ENCODE measurements at regions not wholly inside any gene's neighbourhood (a gene's known extent, or its start where the extent isn't known, plus 50 kb on each side); places are given as distances from the start of the nearest gene placed in this dataset.
"Not testable (repeated sequence)": the region's sequence is repeated elsewhere in the genome, so short reads cannot be mapped to it uniquely, and the experiment has no call there.

DNA sequence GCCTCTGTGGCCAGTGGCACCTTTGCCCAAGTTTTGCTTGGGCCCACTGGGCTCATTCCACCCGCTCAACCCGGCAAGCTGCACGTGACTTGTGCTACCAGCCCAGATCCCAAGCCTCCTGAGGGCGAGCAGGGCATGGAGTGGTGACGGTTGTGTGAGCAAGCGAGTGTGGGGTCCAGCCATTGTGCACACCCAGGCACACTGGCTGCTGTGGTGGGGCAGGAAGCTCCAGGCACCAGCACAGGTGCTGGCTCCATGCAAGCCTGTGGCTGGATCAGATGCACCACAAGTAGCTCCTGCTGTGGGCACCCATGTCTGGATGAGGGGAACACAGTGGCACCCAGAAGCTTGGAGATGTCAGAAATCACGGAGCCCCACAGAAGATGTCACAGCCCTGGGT, 557.0 kb upstream of the GNPDA2 start:
- in situ Hi-C loops (cut with MboI; ENCODE audit: low pct_unique_long_range_greater_than_20kb, low sequenced_read_pairs, unreplicated experiment): no loop called here
- TF ChIP-seq, protein P1, sequence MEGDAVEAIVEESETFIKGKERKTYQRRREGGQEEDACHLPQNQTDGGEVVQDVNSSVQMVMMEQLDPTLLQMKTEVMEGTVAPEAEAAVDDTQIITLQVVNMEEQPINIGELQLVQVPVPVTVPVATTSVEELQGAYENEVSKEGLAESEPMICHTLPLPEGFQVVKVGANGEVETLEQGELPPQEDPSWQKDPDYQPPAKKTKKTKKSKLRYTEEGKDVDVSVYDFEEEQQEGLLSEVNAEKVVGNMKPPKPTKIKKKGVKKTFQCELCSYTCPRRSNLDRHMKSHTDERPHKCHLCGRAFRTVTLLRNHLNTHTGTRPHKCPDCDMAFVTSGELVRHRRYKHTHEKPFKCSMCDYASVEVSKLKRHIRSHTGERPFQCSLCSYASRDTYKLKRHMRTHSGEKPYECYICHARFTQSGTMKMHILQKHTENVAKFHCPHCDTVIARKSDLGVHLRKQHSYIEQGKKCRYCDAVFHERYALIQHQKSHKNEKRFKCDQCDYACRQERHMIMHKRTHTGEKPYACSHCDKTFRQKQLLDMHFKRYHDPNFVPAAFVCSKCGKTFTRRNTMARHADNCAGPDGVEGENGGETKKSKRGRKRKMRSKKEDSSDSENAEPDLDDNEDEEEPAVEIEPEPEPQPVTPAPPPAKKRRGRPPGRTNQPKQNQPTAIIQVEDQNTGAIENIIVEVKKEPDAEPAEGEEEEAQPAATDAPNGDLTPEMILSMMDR (IDR thresholded peaks at IDR 0.05; ENCODE audit: extremely low read depth, insufficient read depth, missing control alignments): no peak
- no peak for DNase-seq (ENCODE audit: low spot score)

DNA sequence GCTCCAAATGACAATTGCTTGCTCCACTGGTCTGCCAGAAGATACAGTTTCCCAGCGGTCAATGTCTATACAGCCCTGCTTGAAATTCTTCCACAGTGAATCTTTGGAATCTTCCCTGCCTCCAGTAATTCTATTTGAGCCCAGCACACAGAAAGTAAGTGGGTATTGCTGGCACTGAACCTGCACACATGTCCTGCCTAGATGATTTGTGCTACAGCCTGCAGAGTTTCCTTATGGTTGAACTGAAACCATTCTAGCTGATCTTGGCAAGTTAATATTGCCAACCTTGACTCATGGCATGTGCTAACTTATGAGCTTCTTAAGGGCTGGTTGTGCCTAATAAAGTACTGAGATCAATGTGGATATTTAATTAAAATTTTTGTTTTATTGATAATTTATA, 553.8 kb upstream of the GNPDA2 start:
- TF ChIP-seq, protein P1 (IDR thresholded peaks at IDR 0.05; ENCODE audit: extremely low read depth, insufficient read depth, missing control alignments): no peak
- no peak for DNase-seq (ENCODE audit: low spot score)
- in situ Hi-C loops (cut with MboI; ENCODE audit: low pct_unique_long_range_greater_than_20kb, low sequenced_read_pairs, unreplicated experiment): no loop called here

DNA sequence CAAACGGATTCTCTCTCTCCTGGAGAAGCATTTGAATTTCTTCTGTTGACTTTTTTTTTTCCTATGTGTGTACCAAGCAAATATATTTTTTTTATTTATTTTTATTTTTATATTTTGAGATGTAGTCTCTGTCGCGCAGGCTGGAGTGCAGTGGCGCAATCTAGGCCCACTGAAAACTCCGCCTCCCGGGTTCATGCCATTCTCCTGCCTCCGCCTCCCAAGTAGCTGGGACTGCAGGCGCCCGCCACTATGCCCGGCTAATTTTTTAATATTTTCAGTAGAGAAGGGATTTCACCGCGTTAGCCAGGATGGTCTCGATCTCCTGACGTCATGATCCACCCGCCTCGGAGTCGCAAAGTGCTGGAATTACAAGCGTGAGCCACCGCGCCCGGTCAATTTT, 549.5 kb upstream of the GNPDA2 start:
- TF ChIP-seq, protein P1 (IDR thresholded peaks at IDR 0.05; ENCODE audit: extremely low read depth, insufficient read depth, missing control alignments): no peak
- in situ Hi-C loops (cut with MboI; ENCODE audit: low pct_unique_long_range_greater_than_20kb, low sequenced_read_pairs, unreplicated experiment): no loop called here
- DNase-seq (ENCODE audit: low spot score): no peak

DNA sequence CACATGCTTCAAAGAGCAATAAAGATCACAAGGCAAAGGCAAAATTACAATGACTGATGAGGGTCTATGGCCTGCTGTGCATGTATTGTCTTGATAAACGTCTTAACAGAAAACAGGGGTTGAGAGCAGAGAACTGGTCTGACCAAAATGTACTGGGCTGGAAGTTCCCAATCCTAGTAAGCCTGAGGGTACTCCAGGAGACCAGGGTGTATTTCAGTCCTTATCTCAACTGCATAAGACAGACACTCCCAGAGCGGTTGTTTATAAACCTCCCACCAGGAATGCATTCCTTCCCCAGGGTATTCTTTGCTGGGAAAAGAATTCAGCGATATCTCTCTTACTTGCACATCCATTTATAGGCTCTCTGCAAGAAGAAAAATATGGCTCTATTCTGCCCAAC, 521.8 kb upstream of the GNPDA2 start:
- DNase-seq (ENCODE audit: low spot score); in situ Hi-C loops (cut with MboI; ENCODE audit: low pct_unique_long_range_greater_than_20kb, low sequenced_read_pairs, unreplicated experiment): not testable (repeated sequence)

DNA sequence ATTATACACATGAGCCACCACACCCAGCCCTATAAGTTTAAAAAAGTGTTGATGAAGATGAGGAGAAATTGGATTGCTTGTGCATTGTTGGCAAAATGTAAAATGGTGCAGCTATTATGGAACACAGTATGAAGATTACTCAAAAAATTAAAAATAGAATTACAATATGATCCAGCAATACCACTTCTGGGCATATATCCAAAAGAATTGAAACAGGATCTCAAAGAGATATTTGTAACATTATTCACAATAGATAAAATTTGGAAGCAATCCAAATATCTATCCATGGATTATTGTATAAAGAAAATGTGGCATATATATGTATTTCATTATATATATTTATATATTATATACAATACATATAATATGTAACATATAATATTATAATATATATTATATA, 515.6 kb upstream of the GNPDA2 start:
- no peak for DNase-seq (ENCODE audit: low spot score)
- TF ChIP-seq, protein P1 (IDR thresholded peaks at IDR 0.05; ENCODE audit: extremely low read depth, insufficient read depth, missing control alignments): no peak
- in situ Hi-C loops (cut with MboI; ENCODE audit: low pct_unique_long_range_greater_than_20kb, low sequenced_read_pairs, unreplicated experiment): no loop called here

DNA sequence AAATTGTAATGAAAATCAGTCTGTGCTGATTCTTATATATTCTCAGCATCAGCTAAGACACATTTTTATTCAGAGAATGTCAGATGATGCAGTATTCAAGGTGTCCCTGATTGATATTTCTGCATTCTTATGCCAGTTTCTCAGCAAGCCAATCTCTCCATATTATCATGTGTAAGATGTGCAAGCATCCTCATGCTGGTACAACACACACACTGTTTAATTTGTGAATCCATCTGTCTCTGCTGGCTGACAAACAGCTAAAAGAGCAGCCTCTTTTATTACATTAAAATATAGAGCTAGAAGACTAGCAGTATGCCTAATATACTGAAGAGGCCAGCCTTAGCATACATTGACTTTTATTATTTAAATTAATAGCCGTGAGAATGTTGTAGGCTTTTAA, 502.9 kb upstream of the GNPDA2 start:
- TF ChIP-seq, protein P1 (IDR thresholded peaks at IDR 0.05; ENCODE audit: extremely low read depth, insufficient read depth, missing control alignments): no peak
- no peak for DNase-seq (ENCODE audit: low spot score)
- in situ Hi-C loops (cut with MboI; ENCODE audit: low pct_unique_long_range_greater_than_20kb, low sequenced_read_pairs, unreplicated experiment): no loop called here

DNA sequence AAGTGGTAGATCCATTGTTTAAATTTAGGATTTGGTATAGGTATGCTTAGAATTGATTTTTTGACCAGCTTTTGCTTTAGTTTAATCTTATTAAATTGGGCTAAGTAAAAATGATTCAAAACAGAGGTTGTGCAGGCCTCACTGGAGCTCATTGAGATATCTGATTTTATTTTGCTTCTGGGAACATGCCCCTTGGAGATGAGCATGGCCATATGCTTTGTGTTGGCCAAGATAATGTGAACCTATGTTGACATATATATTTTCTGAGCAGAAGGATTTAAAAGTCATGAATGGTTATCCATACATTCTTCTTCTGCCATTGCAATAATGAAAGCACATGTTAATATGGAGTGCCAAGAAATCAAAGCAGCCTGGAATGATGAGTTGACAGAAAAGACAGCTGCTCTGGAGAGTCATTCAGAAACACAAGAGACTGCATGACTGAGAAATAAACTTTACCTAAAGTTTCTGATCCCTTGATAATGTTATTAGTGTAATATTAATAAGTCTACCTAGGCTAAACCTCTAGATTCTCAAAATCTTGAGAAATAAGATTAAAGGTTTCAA, 489.7 kb upstream of the GNPDA2 start:
- TF ChIP-seq, protein P1 (IDR thresholded peaks at IDR 0.05; ENCODE audit: extremely low read depth, insufficient read depth, missing control alignments): no peak

DNA sequence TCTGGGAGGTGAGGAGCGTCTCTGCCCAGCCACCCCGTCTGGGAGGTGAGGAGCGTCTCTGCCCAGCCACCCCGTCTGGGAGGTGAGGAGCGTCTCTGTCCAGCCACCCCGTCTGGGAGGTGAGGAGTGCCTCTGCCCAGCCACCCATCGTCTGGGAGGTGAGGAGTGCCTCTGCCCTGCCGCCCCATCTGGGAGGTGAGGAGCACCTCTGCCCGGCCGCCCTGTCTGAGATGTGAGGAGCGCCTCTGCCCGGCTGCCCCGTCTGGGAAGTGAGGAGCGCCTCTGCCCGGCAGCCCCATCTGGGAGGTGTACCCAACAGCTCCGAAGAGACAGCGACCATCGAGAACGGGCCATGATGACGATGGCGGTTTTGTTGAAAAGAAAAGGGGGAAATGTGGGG, 482.1 kb upstream of the GNPDA2 start:
- in situ Hi-C loops (cut with MboI; ENCODE audit: low pct_unique_long_range_greater_than_20kb, low sequenced_read_pairs, unreplicated experiment); DNase-seq (ENCODE audit: low spot score): not testable (repeated sequence)

More for the DNA sequence above, 489.7 kb upstream of the GNPDA2 start:
- no peak for DNase-seq (ENCODE audit: low spot score)
- in situ Hi-C loops (cut with MboI; ENCODE audit: low pct_unique_long_range_greater_than_20kb, low sequenced_read_pairs, unreplicated experiment): no loop called here

DNA sequence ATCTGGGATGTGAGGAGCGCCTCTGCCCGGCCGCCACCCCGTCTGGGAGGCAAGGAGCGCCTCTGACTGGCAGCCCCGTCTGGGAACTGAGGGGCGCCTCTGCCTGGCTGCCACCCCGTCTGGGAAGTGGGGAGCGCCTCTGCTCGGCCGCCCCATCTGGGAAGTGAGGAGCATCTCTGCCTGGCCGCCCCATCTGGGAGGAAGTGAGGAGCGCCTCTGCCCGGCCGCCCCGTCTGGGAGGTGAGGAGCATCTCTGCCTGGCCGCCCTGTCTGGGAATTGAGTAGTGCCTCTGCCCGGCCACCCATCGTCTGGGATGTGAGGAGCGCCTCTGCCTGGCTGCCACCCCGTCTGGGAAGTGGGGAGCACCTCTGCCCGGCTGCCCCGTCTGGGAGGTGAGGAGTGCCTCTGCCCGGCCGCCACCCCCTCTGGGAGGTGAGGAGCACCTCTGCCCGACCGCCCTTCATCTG, 481.5 kb upstream of the GNPDA2 start:
- DNase-seq (ENCODE audit: low spot score); in situ Hi-C loops (cut with MboI; ENCODE audit: low pct_unique_long_range_greater_than_20kb, low sequenced_read_pairs, unreplicated experiment): not testable (repeated sequence)

DNA sequence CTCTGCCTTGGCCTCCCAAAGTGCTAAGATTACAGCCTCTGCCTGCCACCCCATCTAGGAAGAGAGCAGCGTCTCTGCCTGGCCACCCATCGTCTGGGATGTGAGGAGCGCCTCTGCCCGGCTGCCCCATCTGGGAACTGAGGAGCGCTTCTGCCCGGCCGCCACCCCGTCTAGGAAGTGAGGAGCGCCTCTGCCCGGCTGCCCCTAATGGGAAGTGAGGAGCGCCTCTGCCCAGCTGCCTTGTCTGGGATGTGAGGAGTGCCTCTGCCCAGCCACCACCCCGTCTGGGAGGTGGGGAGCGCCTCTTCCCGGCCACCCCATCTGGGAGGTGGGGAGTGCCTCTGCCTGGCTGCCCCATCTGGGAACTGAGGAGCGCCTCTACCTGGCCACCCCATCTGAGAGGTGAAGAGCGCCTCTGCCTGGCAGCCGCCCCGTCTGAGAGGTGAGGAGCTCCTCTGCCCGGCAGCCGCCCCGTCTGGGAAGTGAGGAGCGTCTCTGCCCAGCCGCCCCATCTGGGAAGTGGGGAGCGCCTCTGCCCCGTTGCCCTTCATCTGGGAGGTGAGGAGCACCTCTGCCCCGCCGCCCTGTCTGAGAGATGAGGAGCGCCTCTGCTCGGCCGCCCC, 481.0 kb upstream of the GNPDA2 start:
- DNase-seq (ENCODE audit: low spot score); in situ Hi-C loops (cut with MboI; ENCODE audit: low pct_unique_long_range_greater_than_20kb, low sequenced_read_pairs, unreplicated experiment): not testable (repeated sequence)

Measured in GM13977 (cell line).